ENCODE measurements at regions not wholly inside any gene's neighbourhood (a gene's known extent, or its start where the extent isn't known, plus 50 kb on each side); places are given as distances from the start of the nearest gene placed in this dataset.

GRCh38 chr13:90542959-90543505, 804.5 kb upstream of the MIR17HG start:
- no peak for TF ChIP-seq FOXP2 (optimal IDR thresholded peaks at IDR 0.05; ENCODE audit: control extremely low read depth, extremely low read length, insufficient read depth)
- no peak for TF ChIP-seq EZH2 (IDR thresholded peaks at IDR 0.05)
- Histone ChIP-seq H3K9ac (ENCODE audit: insufficient read length) (no peak overlapping the region), H3K36me3 (ENCODE audit: insufficient read depth, low read length) (no peaks in the 10 kb centered on the region), H3K27ac (no peak overlapping the region), H3K4me3 (no peak overlapping the region), H3K9me3 (ENCODE audit: low read depth, low read length) (no peaks in the 10 kb centered on the region)
- DNase-seq (ENCODE audit: low read depth, low spot score) = no peak

GRCh38 chr13:90545070-90545840, 802.2 kb upstream of the MIR17HG start:
- Histone ChIP-seq H3K9ac (ENCODE audit: insufficient read length) (no peak overlapping the region), H3K36me3 (ENCODE audit: insufficient read depth, low read length) (no peaks in the 10 kb centered on the region), H3K9me3 (ENCODE audit: low read depth, low read length) (no peaks in the 10 kb centered on the region), H3K27ac (no peak overlapping the region), H3K4me3 (no peak overlapping the region)
- DNase-seq (ENCODE audit: low read depth, low spot score) = no peak
- TF ChIP-seq POLR2AphosphoS5 (IDR thresholded peaks at IDR 0.05; ENCODE audit: borderline replicate concordance, low read depth, low read length) = no peak
- no peak for TF ChIP-seq EZH2 (IDR thresholded peaks at IDR 0.05)
- TF ChIP-seq FOXP2 (optimal IDR thresholded peaks at IDR 0.05; ENCODE audit: control extremely low read depth, extremely low read length, insufficient read depth) = no peak

- Histone ChIP-seq H3K9ac (ENCODE audit: insufficient read length) (no peak overlapping the region), H3K27ac (no peak overlapping the region), H3K36me3 (ENCODE audit: insufficient read depth, low read length) (no peaks in the 10 kb centered on the region), H3K9me3 (ENCODE audit: low read depth, low read length) (no peaks in the 10 kb centered on the region), H3K4me3 (no peak overlapping the region)
- DNase-seq (ENCODE audit: low read depth, low spot score) = no peak
- no peak for TF ChIP-seq POLR2AphosphoS5 (IDR thresholded peaks at IDR 0.05; ENCODE audit: borderline replicate concordance, low read depth, low read length)
Observed at GRCh38 chr13:90547272-90547790, 800.2 kb upstream of the MIR17HG start.

- no peak for DNase-seq (ENCODE audit: low read depth, low spot score)
- H3K9me3 ChIP-seq (ENCODE audit: low read depth, low read length) = no peaks in the 10 kb centered on the region
- H3K4me3 ChIP-seq = no peak overlapping the region
- TF ChIP-seq FOXP2 (optimal IDR thresholded peaks at IDR 0.05; ENCODE audit: control extremely low read depth, extremely low read length, insufficient read depth) (no peak), EZH2 (IDR thresholded peaks at IDR 0.05) (no peak), POLR2AphosphoS5 (IDR thresholded peaks at IDR 0.05; ENCODE audit: borderline replicate concordance, low read depth, low read length) (no peak)
- H3K36me3 ChIP-seq (ENCODE audit: insufficient read depth, low read length) = no peaks in the 10 kb centered on the region
- no peak overlapping the region for H3K9ac ChIP-seq (ENCODE audit: insufficient read length)
- H3K27ac ChIP-seq = no peak overlapping the region
Observed at GRCh38 chr13:90551253-90551652, 796.2 kb upstream of the MIR17HG start.

- Histone ChIP-seq H3K36me3 (ENCODE audit: insufficient read depth, low read length) (no peaks in the 10 kb centered on the region), H3K27ac (no peak overlapping the region)
Observed at GRCh38 chr13:90552702-90553101, 794.8 kb upstream of the MIR17HG start.

GRCh38 chr13:90553159-90553558, 794.3 kb upstream of the MIR17HG start:
- H3K4me3 ChIP-seq = no peak overlapping the region
- H3K9me3 ChIP-seq (ENCODE audit: low read depth, low read length) = no peaks in the 10 kb centered on the region
- H3K9ac ChIP-seq (ENCODE audit: insufficient read length) = no peak overlapping the region
- no peak overlapping the region for H3K27ac ChIP-seq
- no peak for DNase-seq (ENCODE audit: low read depth, low spot score)
- no peak for TF ChIP-seq FOXP2 (optimal IDR thresholded peaks at IDR 0.05; ENCODE audit: control extremely low read depth, extremely low read length, insufficient read depth)
- no peak for TF ChIP-seq POLR2AphosphoS5 (IDR thresholded peaks at IDR 0.05; ENCODE audit: borderline replicate concordance, low read depth, low read length)
- TF ChIP-seq EZH2 (IDR thresholded peaks at IDR 0.05) = no peak
- no peaks in the 10 kb centered on the region for H3K36me3 ChIP-seq (ENCODE audit: insufficient read depth, low read length)

More at GRCh38 chr13:90552702-90553101, 794.8 kb upstream of the MIR17HG start:
- TF ChIP-seq EZH2 (IDR thresholded peaks at IDR 0.05) (no peak), FOXP2 (optimal IDR thresholded peaks at IDR 0.05; ENCODE audit: control extremely low read depth, extremely low read length, insufficient read depth) (no peak), POLR2AphosphoS5 (IDR thresholded peaks at IDR 0.05; ENCODE audit: borderline replicate concordance, low read depth, low read length) (no peak)
- Histone ChIP-seq H3K9me3 (ENCODE audit: low read depth, low read length) (no peaks in the 10 kb centered on the region), H3K9ac (ENCODE audit: insufficient read length) (no peak overlapping the region), H3K4me3 (no peak overlapping the region)
- no peak for DNase-seq (ENCODE audit: low read depth, low spot score)

- TF ChIP-seq EZH2 (IDR thresholded peaks at IDR 0.05) (no peak), FOXP2 (optimal IDR thresholded peaks at IDR 0.05; ENCODE audit: control extremely low read depth, extremely low read length, insufficient read depth) (no peak), POLR2AphosphoS5 (IDR thresholded peaks at IDR 0.05; ENCODE audit: borderline replicate concordance, low read depth, low read length) (no peak)
- Histone ChIP-seq H3K9me3 (ENCODE audit: low read depth, low read length) (no peaks in the 10 kb centered on the region), H3K36me3 (ENCODE audit: insufficient read depth, low read length) (no peaks in the 10 kb centered on the region), H3K27ac (no peak overlapping the region), H3K9ac (ENCODE audit: insufficient read length) (no peak overlapping the region), H3K4me3 (no peak overlapping the region)
- no peak for DNase-seq (ENCODE audit: low read depth, low spot score)
Observed at GRCh38 chr13:90557626-90558025, 789.9 kb upstream of the MIR17HG start.

GRCh38 chr13:90562443-90562842, 785.0 kb upstream of the MIR17HG start:
- no peak overlapping the region for H3K27ac ChIP-seq
- no peak for DNase-seq (ENCODE audit: low read depth, low spot score)
- H3K9ac ChIP-seq (ENCODE audit: insufficient read length) = no peak overlapping the region
- H3K4me3 ChIP-seq = no peak overlapping the region
- TF ChIP-seq POLR2AphosphoS5 (IDR thresholded peaks at IDR 0.05; ENCODE audit: borderline replicate concordance, low read depth, low read length) (no peak), FOXP2 (optimal IDR thresholded peaks at IDR 0.05; ENCODE audit: control extremely low read depth, extremely low read length, insufficient read depth) (no peak), EZH2 (IDR thresholded peaks at IDR 0.05) (no peak)
- H3K36me3 ChIP-seq (ENCODE audit: insufficient read depth, low read length) = no peaks in the 10 kb centered on the region
- H3K9me3 ChIP-seq (ENCODE audit: low read depth, low read length) = no peaks in the 10 kb centered on the region
